ENCODE measurements at regions not wholly inside any gene's neighbourhood (a gene's known extent, or its start where the extent isn't known, plus 50 kb on each side); places are given as distances from the start of the nearest gene placed in this dataset.

DNA sequence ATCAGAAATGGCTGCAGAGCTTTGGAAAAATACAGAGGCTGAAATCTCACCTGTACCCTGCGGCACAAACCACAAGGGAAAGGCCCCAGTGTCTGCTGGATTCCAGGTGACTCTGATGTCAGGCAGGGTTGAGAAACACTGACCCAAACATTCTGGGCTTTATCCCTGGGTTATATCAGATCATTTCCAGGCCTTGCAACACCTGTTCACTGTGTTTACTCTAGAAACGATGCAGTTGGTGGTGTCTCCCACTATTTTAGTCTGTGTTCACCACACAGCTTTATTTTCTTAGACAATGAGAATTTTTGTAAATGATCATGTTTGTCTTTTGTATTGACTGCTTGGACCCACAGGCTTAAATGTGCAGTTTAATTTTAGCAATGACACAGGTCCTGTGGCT is 151.5 kb upstream of the SDK2 start:
- Histone ChIP-seq H3K27ac (ENCODE audit: low read depth, low read length) (no peak overlapping the region), H3K4me1 (ENCODE audit: control insufficient read depth, insufficient read depth, low read length) (peaks cover 6% of the 10 kb centered on the region; the same call in 1 of the 2 replicates)

DNA sequence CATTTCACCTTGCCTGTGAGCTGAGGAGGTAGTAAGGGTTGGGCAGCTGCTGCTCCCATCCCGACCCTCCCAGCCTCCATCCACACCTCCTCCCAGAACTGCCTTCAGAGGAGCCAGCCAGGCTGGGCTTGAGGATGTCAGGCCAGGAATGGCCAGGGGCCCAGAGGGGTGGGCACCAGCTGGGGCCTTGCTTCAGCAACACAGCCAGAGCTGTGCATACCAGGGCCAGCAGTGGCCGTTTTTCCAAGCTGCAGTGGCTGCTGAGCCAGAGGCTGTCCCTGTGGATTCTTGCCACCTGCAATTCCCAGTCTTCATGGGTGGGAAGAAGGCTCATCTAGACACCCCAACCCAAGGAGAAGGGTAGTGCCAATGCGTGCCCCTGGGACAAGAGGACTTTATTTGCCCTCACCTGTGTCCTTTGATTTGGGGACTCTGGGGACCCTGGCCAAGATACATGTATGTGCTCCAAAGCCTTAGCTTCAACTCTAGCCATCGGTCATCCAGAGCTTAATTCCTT is 153.4 kb upstream of the SDK2 start:
- Histone ChIP-seq H3K4me3 (ENCODE audit: low read depth, low read length) (no peak overlapping the region), H3K9me3 (ENCODE audit: control insufficient read depth, insufficient read depth, low read depth, low read length) (peaks cover under 1% of the 10 kb centered on the region; the same call in 1 of the 2 replicates), H3K27ac (ENCODE audit: low read depth, low read length) (no peak overlapping the region), H3K36me3 (ENCODE audit: control insufficient read depth, insufficient read depth, low read length) (no peaks in the 10 kb centered on the region), H3K9ac (ENCODE audit: low read length) (no peak overlapping the region), H3K27me3 (ENCODE audit: control insufficient read depth, insufficient read depth, low read length) (peaks cover 3% of the 10 kb centered on the region; the same call in 1 of the 2 replicates), H3K4me1 (ENCODE audit: control insufficient read depth, insufficient read depth, low read length) (peaks cover 6% of the 10 kb centered on the region; the same call in 1 of the 2 replicates)

More for the DNA sequence above, 151.5 kb upstream of the SDK2 start:
- H3K36me3 ChIP-seq (ENCODE audit: control insufficient read depth, insufficient read depth, low read length): no peaks in the 10 kb centered on the region
- H3K9ac ChIP-seq (ENCODE audit: low read length): no peak overlapping the region
- no peaks in the 10 kb centered on the region for H3K9me3 ChIP-seq (ENCODE audit: control insufficient read depth, insufficient read depth, low read depth, low read length)
- peaks cover 3% of the 10 kb centered on the region; the same call in 1 of the 2 replicates for H3K27me3 ChIP-seq (ENCODE audit: control insufficient read depth, insufficient read depth, low read length)
- no peak overlapping the region for H3K4me3 ChIP-seq (ENCODE audit: low read depth, low read length)

DNA sequence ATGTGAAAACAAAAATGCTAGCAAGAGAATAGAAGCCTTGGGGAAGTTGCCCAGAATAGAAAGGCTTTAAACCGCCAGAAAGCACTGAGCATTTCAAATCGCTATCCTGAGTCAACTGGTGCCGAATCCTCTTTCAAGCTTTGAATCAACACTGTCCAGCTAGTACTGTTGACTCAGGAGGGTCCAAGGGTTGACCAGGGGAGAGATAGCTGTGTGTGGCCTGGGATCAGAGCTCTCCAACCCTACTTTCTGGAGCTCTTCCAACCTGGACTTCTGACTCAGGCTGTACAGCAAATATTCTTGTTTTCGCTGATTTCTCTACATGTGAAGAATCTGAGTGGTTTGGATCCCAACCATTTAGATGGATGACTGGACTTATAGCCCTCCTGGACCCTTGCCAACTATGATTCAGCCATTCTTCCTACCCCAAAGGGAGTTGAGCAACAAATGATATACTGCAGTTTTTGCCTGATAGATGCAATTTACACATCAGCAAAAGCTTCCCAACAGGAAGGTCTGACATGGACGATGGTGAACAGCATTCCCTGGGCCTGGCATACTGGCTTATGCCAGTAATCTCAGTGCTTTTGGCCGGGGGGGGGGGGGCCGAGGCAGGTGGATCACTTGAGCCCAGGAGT is 154.0 kb upstream of the SDK2 start:
- Histone ChIP-seq H3K4me1 (ENCODE audit: control insufficient read depth, insufficient read depth, low read length) (peaks cover 6% of the 10 kb centered on the region; the same call in 1 of the 2 replicates), H3K9ac (ENCODE audit: low read length) (no peak overlapping the region), H3K27ac (ENCODE audit: low read depth, low read length) (no peak overlapping the region), H3K36me3 (ENCODE audit: control insufficient read depth, insufficient read depth, low read length) (no peaks in the 10 kb centered on the region), H3K27me3 (ENCODE audit: control insufficient read depth, insufficient read depth, low read length) (peaks cover 3% of the 10 kb centered on the region; the same call in 1 of the 2 replicates), H3K4me3 (ENCODE audit: low read depth, low read length) (no peak overlapping the region), H3K9me3 (ENCODE audit: control insufficient read depth, insufficient read depth, low read depth, low read length) (peaks cover 3% of the 10 kb centered on the region; the same call in 1 of the 2 replicates)

DNA sequence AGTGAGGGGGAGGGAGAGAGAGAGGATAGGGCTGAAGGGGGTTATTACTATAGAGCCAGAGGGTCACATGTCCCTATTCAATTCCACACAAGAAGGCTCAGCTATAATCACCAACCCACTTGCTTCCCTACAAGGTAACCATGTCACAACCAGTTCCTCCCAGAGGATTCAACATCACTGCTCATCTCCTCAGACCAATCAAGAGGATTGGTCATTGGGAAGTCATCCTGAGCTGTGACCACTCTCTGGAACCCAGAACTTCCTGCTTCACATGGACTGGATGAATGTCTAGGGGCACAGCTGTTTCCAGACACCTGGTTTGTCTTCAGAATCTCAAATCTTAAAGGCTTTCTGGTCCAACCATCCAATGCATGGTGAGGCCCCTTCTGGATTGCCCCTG is 154.9 kb upstream of the SDK2 start:
- Histone ChIP-seq H3K27me3 (ENCODE audit: control insufficient read depth, insufficient read depth, low read length) (peaks cover 3% of the 10 kb centered on the region; the same call in 1 of the 2 replicates), H3K4me3 (ENCODE audit: low read depth, low read length) (no peak overlapping the region), H3K27ac (ENCODE audit: low read depth, low read length) (no peak overlapping the region), H3K9ac (ENCODE audit: low read length) (no peak overlapping the region), H3K9me3 (ENCODE audit: control insufficient read depth, insufficient read depth, low read depth, low read length) (peaks cover 3% of the 10 kb centered on the region; the same call in 1 of the 2 replicates), H3K4me1 (ENCODE audit: control insufficient read depth, insufficient read depth, low read length) (peaks cover 12% of the 10 kb centered on the region), H3K36me3 (ENCODE audit: control insufficient read depth, insufficient read depth, low read length) (no peaks in the 10 kb centered on the region)

DNA sequence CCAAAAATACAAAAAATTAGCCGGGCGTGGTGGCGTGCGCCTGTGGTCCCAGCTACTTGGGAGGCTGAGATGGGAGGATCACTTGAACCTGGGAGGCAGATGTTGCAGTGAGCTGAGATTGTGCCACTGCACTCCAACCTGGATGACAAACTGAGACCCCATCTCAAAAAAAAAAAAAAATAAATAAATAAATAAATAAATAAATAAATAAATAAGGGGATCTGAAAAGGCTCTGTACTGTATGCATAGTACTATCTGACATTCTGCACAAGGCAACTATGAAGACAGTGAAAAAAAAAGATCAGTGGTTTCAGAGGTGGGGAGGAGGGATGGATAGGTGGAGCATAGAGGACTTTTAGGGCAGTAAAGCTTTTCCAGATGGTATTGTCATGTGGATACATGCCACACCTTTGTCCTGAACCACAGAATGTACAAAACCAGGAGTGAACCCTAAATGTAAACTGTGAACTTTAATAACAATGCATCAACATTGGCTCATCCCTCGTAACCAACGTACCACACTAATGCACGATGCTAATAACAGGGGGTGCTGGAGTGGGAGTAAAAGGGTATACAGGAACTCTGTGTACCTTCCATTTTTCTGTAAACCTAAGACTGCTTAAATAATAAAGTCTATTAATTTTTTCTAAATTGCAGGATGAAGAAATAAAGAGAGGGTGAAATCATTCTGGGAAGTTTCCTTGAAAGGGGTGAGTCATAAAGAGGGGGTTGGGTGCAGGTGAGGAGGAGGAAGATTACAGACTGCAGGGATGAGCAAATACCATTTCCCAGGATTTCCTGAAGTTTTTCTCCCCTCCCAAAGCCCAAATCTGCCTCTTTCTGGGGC is 155.8 kb upstream of the SDK2 start:
- Histone ChIP-seq H3K27ac (ENCODE audit: low read depth, low read length) (no peak overlapping the region), H3K9ac (ENCODE audit: low read length) (no peak overlapping the region), H3K9me3 (ENCODE audit: control insufficient read depth, insufficient read depth, low read depth, low read length) (peaks cover 3% of the 10 kb centered on the region; the same call in 1 of the 2 replicates), H3K27me3 (ENCODE audit: control insufficient read depth, insufficient read depth, low read length) (peaks cover 3% of the 10 kb centered on the region; the same call in 1 of the 2 replicates), H3K4me3 (ENCODE audit: low read depth, low read length) (no peak overlapping the region), H3K4me1 (ENCODE audit: control insufficient read depth, insufficient read depth, low read length) (peaks cover 12% of the 10 kb centered on the region), H3K36me3 (ENCODE audit: control insufficient read depth, insufficient read depth, low read length) (no peaks in the 10 kb centered on the region)

DNA sequence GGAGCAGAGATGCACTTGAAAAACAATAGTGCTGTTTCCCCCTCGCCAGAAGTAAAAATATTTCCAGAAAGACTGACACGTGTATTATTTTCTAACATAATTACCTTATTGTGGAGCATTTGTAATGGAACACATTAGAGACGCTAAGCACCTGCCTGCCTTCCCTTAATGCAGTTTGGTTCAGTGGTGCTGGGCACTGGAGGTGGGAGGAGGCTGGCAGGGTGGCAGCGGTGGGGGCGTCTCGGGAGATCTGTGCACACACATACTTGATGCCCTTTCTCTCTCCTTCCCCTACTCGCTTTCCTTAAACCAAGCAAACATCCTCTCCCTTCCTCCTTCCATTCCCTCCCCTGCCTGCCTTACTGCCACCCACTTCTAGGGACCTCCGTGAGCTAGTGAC is 156.6 kb upstream of the SDK2 start:
- H3K27me3 ChIP-seq (ENCODE audit: control insufficient read depth, insufficient read depth, low read length): peaks cover 3% of the 10 kb centered on the region; the same call in 1 of the 2 replicates
- no peak overlapping the region for H3K9ac ChIP-seq (ENCODE audit: low read length)
- no peak overlapping the region for H3K27ac ChIP-seq (ENCODE audit: low read depth, low read length)
- H3K4me3 ChIP-seq (ENCODE audit: low read depth, low read length): no peak overlapping the region
- peaks cover 12% of the 10 kb centered on the region for H3K4me1 ChIP-seq (ENCODE audit: control insufficient read depth, insufficient read depth, low read length)
- peaks cover 7% of the 10 kb centered on the region for H3K9me3 ChIP-seq (ENCODE audit: control insufficient read depth, insufficient read depth, low read depth, low read length)
- no peaks in the 10 kb centered on the region for H3K36me3 ChIP-seq (ENCODE audit: control insufficient read depth, insufficient read depth, low read length)

DNA sequence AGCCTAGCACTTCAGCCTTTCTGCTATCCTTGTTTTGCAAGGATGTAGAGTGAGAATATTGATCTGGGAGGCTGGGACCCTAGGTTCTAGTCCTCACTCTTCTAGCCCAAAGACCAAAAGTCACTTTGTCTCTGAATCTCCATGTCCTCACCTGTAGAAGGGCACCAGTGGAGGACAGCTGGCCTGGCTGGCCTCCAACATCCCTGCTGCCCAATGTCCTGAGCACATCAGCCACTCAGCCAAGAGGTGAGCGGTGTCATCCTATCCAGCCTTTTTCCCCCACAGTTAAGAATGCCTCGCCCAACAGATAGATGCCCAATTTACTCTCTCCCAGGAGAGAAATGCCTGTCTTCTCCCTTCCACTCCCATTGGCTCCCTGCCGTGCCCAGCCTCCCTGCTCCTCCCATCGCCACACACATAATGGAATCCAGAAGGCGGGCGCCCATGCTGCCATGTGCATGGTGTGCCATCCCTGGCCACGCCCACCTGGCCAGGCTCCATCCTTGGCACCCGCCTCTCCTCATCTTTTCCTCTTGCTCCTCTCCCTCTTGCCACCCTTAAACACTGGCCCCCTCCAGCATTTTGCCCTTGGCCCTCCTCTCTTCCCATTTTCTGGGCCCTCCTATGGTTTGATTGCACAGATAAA is 157.3 kb upstream of the SDK2 start:
- Histone ChIP-seq H3K4me1 (ENCODE audit: control insufficient read depth, insufficient read depth, low read length) (peaks cover 12% of the 10 kb centered on the region), H3K27me3 (ENCODE audit: control insufficient read depth, insufficient read depth, low read length) (peaks cover 3% of the 10 kb centered on the region; the same call in 1 of the 2 replicates), H3K9me3 (ENCODE audit: control insufficient read depth, insufficient read depth, low read depth, low read length) (peaks cover 9% of the 10 kb centered on the region)

DNA sequence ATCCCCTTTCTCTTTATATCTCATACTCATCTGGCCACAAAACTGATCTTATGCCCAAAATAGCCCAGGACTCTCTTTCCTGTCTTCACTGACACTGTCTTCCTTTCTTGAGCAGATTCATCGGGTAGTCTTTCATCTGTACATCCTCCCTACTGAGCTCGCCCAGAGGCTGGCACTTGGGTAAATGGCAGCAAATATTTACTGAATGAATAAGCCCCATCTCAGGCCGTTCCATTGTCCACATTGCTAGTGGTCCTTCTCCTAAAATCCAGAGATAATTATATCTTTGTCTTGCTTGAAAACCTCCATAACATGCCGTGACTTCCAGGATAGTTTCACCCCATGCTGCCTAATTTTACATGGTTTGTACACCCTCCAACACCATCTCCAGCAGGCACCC is 158.1 kb upstream of the SDK2 start:
- Histone ChIP-seq H3K27me3 (ENCODE audit: control insufficient read depth, insufficient read depth, low read length) (peaks cover 3% of the 10 kb centered on the region), H3K27ac (ENCODE audit: low read depth, low read length) (no peak overlapping the region), H3K4me1 (ENCODE audit: control insufficient read depth, insufficient read depth, low read length) (peaks cover 12% of the 10 kb centered on the region), H3K4me3 (ENCODE audit: low read depth, low read length) (no peak overlapping the region), H3K36me3 (ENCODE audit: control insufficient read depth, insufficient read depth, low read length) (no peaks in the 10 kb centered on the region), H3K9ac (ENCODE audit: low read length) (no peak overlapping the region), H3K9me3 (ENCODE audit: control insufficient read depth, insufficient read depth, low read depth, low read length) (peaks cover 13% of the 10 kb centered on the region)

More for the DNA sequence above, 157.3 kb upstream of the SDK2 start:
- Histone ChIP-seq H3K9ac (ENCODE audit: low read length) (no peak overlapping the region), H3K36me3 (ENCODE audit: control insufficient read depth, insufficient read depth, low read length) (no peaks in the 10 kb centered on the region), H3K4me3 (ENCODE audit: low read depth, low read length) (no peak overlapping the region), H3K27ac (ENCODE audit: low read depth, low read length) (no peak overlapping the region)

DNA sequence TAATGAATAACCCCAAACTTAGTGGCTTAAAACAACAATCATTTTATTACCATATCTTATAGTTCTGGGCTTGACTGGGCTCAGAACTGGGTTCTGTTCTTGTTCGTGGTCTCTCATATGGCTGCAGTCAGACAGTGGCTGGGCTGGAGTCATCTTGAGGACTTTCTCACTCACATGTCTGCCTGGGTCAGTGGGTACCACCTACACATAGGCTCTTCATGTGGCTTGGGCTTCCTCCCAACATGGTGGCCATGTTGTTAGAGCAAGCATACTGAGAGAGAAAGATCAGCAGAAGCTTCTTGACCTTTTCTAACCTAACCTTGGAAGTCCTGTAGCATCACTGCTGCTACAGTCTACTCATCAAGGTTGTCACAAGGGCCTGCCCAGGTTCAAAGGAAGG is 158.6 kb upstream of the SDK2 start:
- Histone ChIP-seq H3K9me3 (ENCODE audit: control insufficient read depth, insufficient read depth, low read depth, low read length) (peaks cover 13% of the 10 kb centered on the region), H3K36me3 (ENCODE audit: control insufficient read depth, insufficient read depth, low read length) (no peaks in the 10 kb centered on the region), H3K9ac (ENCODE audit: low read length) (no peak overlapping the region), H3K4me3 (ENCODE audit: low read depth, low read length) (no peak overlapping the region), H3K4me1 (ENCODE audit: control insufficient read depth, insufficient read depth, low read length) (peaks cover 12% of the 10 kb centered on the region), H3K27me3 (ENCODE audit: control insufficient read depth, insufficient read depth, low read length) (peaks cover 3% of the 10 kb centered on the region), H3K27ac (ENCODE audit: low read depth, low read length) (no peak overlapping the region)

DNA sequence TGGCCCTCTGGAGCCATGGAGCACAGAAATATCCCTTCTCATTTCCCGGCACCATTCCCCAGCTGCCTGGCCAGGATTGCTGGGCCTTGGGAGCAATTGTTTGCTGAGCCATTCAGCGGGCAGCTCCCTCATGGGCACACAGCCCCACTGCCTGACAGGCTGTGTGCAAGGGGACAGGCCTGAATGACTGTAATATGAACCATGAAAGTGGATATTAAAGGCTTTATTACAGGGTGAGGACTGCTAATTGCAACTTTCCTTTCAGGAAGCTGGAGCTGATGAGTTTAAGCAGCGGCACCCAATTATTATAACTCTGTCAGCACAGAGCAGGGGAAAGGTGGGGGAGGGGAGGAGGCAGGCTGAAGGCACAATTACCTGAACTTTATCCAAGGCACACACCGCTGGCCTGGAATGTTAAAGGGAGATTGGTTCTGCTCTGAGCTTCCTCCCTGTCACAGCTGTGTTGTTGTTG is 159.8 kb upstream of the SDK2 start:
- H3K9me3 ChIP-seq (ENCODE audit: control insufficient read depth, insufficient read depth, low read depth, low read length): peaks cover 13% of the 10 kb centered on the region
- peaks cover 2% of the 10 kb centered on the region for H3K27me3 ChIP-seq (ENCODE audit: control insufficient read depth, insufficient read depth, low read length)
- no peak overlapping the region for H3K4me3 ChIP-seq (ENCODE audit: low read depth, low read length)
- H3K4me1 ChIP-seq (ENCODE audit: control insufficient read depth, insufficient read depth, low read length): peaks cover 12% of the 10 kb centered on the region
- H3K9ac ChIP-seq (ENCODE audit: low read length): no peak overlapping the region
- no peak overlapping the region for H3K27ac ChIP-seq (ENCODE audit: low read depth, low read length)
- no peaks in the 10 kb centered on the region for H3K36me3 ChIP-seq (ENCODE audit: control insufficient read depth, insufficient read depth, low read length)
